OCI-LY1 (cell line): ENCODE measurements at regions not wholly inside any gene's neighbourhood (a gene's known extent, or its start where the extent isn't known, plus 50 kb on each side); places are given as distances from the start of the nearest gene placed in this dataset.

Source experiments
- EZH2 ChIP-seq: fragments of 200-600 bp; sonication (generic), shearing (Covaris generic); IDR thresholded peaks from 2 replicates; pipeline ENCODE4 v1.8.0; 2017; ENCODE audit warnings: borderline replicate concordance, mixed run types, mild to moderate bottlenecking, antibody characterized with exemption, low read length, moderate library complexity, mixed read lengths
- TF ChIP-seq, protein P1 (sequence below): fragments of 200-600 bp; sonication (generic), shearing (Covaris generic); IDR thresholded peaks from 2 replicates; pipeline ENCODE4 v1.5.1; 2017; ENCODE audit warnings: mild to moderate bottlenecking, antibody characterized with exemption, low read length, moderate library complexity, mixed read lengths

- TF ChIP-seq, protein P1, sequence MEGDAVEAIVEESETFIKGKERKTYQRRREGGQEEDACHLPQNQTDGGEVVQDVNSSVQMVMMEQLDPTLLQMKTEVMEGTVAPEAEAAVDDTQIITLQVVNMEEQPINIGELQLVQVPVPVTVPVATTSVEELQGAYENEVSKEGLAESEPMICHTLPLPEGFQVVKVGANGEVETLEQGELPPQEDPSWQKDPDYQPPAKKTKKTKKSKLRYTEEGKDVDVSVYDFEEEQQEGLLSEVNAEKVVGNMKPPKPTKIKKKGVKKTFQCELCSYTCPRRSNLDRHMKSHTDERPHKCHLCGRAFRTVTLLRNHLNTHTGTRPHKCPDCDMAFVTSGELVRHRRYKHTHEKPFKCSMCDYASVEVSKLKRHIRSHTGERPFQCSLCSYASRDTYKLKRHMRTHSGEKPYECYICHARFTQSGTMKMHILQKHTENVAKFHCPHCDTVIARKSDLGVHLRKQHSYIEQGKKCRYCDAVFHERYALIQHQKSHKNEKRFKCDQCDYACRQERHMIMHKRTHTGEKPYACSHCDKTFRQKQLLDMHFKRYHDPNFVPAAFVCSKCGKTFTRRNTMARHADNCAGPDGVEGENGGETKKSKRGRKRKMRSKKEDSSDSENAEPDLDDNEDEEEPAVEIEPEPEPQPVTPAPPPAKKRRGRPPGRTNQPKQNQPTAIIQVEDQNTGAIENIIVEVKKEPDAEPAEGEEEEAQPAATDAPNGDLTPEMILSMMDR, result no peak
- no peak for TF ChIP-seq EZH2
Observed at GRCh38 chr11:46207270-46207669, 70.2 kb upstream of the CREB3L1 start.
